ENCODE measurements at regions not wholly inside any gene's neighbourhood (a gene's known extent, or its start where the extent isn't known, plus 50 kb on each side); places are given as distances from the start of the nearest gene placed in this dataset.

DNA sequence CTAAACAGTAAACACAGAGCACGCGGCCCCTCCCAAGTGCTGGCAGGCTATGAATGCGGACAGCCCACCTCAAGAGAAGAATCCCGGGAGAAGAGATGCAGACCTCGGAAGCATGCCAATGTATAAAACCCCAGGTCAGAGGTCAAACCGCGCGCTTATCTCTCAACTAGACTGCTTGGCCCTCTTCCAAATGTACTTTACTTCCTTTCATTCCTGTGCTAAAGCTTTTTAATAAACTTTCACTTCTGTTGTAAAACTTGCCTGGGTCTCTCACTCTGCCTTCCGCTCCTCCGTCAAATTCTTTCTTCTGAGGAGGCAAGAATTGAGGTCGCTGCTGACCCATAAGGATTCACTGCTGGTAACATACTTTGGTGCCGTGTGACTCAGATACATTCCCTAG lies 216.0 kb downstream of the S1PR1 start:
- peak overlapping the region; percentile 55 for H3K27ac Mint-ChIP-seq
- no peak for TF ChIP-seq CTCF (IDR thresholded peaks at IDR 0.05; ENCODE audit: unreplicated experiment)

DNA sequence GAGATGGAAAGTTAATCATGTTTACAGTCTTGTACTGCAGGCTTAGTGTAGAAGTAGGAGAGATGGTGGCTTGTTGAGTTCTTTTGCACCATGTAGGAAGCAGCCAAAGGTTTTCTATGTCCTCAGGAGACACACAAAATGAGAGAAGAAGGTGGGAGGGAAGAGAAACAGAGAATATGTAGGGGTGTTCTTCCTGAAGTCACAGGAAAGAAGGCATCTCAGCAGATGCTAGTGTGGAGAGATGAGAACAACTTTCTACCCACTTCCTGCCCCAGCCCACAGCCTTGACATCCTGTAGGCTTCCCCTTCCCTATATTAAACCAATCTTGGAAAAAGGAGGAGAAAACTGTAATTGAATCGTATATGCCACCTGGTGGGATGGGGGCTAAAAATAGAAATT lies 217.0 kb downstream of the S1PR1 start:
- no peak for TF ChIP-seq CTCF (IDR thresholded peaks at IDR 0.05; ENCODE audit: unreplicated experiment)
- Mint-ChIP-seq H3K36me3 (peaks cover 3% of the 10 kb centered on the region), H3K27me3 (ENCODE audit: low read depth) (peaks cover 3% of the 10 kb centered on the region), H3K4me3 (no peak overlapping the region), H3K4me1 (peaks cover 3% of the 10 kb centered on the region), H3K27ac (no peak overlapping the region), H3K9me3 (peaks cover 24% of the 10 kb centered on the region)
- DNase-seq (ENCODE audit: low spot score in 2 of 2, unreplicated experiment in 2 of 2), result no peak

More for the DNA sequence above, 216.0 kb downstream of the S1PR1 start:
- H3K4me1 Mint-ChIP-seq, result peaks cover 3% of the 10 kb centered on the region
- no peak overlapping the region for H3K4me3 Mint-ChIP-seq
- peaks cover 2% of the 10 kb centered on the region for H3K27me3 Mint-ChIP-seq (ENCODE audit: low read depth)
- H3K36me3 Mint-ChIP-seq, result peaks cover 3% of the 10 kb centered on the region
- DNase-seq (ENCODE audit: low spot score in 2 of 2, unreplicated experiment in 2 of 2), result no peak
- H3K9me3 Mint-ChIP-seq, result peaks cover 24% of the 10 kb centered on the region

- H3K9me3 Mint-ChIP-seq, result peaks cover 24% of the 10 kb centered on the region
- H3K4me1 Mint-ChIP-seq, result peaks cover 3% of the 10 kb centered on the region
- TF ChIP-seq CTCF (IDR thresholded peaks at IDR 0.05; ENCODE audit: unreplicated experiment), result no peak
- no peak overlapping the region for H3K27ac Mint-ChIP-seq
- H3K4me3 Mint-ChIP-seq, result no peak overlapping the region
- DNase-seq (ENCODE audit: low spot score in 2 of 2, unreplicated experiment in 2 of 2), result no peak
- H3K27me3 Mint-ChIP-seq (ENCODE audit: low read depth), result peaks cover 3% of the 10 kb centered on the region
- peaks cover 3% of the 10 kb centered on the region for H3K36me3 Mint-ChIP-seq
Observed at GRCh38 chr1:101455166-101455565, 218.3 kb downstream of the S1PR1 start.

- no peak for TF ChIP-seq CTCF (IDR thresholded peaks at IDR 0.05; ENCODE audit: unreplicated experiment)
- peaks cover 10% of the 10 kb centered on the region for H3K9me3 Mint-ChIP-seq
- DNase-seq (ENCODE audit: low spot score in 2 of 2, unreplicated experiment in 2 of 2), result no peak
- peaks cover 3% of the 10 kb centered on the region for H3K4me1 Mint-ChIP-seq
- no peak overlapping the region for H3K4me3 Mint-ChIP-seq
- H3K27me3 Mint-ChIP-seq (ENCODE audit: low read depth), result peaks cover 3% of the 10 kb centered on the region
- H3K27ac Mint-ChIP-seq, result no peak overlapping the region
- H3K36me3 Mint-ChIP-seq, result no peaks in the 10 kb centered on the region
Observed at GRCh38 chr1:101460739-101461138, 223.9 kb downstream of the S1PR1 start.

- no peak overlapping the region for H3K4me3 Mint-ChIP-seq
- peaks cover 7% of the 10 kb centered on the region for H3K4me1 Mint-ChIP-seq
- H3K27me3 Mint-ChIP-seq (ENCODE audit: low read depth), result no peaks in the 10 kb centered on the region
- no peak for DNase-seq (ENCODE audit: low spot score in 2 of 2, unreplicated experiment in 2 of 2)
- no peaks in the 10 kb centered on the region for H3K36me3 Mint-ChIP-seq
- H3K27ac Mint-ChIP-seq, result no peak overlapping the region
- peaks cover 10% of the 10 kb centered on the region for H3K9me3 Mint-ChIP-seq
- TF ChIP-seq CTCF (IDR thresholded peaks at IDR 0.05; ENCODE audit: unreplicated experiment), result no peak
Observed at GRCh38 chr1:101463195-101463594, 226.4 kb downstream of the S1PR1 start.

DNA sequence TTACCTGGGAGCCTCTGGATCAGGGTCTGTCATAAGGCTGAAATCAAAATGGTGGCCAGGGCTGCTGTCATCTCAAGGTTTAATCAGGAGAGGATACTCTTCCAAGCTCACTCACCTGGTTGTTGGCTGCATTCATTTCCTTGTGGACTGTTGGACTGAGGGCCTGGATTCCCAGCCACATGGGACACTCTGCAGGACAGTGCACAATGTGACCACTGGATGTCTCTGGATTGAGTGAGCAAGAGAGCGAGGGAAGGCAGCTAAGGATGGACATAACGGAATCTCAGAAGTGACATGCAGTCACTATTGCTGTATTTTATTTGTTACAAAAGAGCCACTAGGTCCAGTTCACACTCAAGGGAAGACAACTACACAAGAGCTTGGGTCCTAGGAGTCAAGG lies 229.1 kb downstream of the S1PR1 start:
- peaks cover 2% of the 10 kb centered on the region for H3K36me3 Mint-ChIP-seq
- no peak for TF ChIP-seq CTCF (IDR thresholded peaks at IDR 0.05; ENCODE audit: unreplicated experiment)
- H3K27ac Mint-ChIP-seq, result no peak overlapping the region
- H3K27me3 Mint-ChIP-seq (ENCODE audit: low read depth), result no peaks in the 10 kb centered on the region
- peaks cover 5% of the 10 kb centered on the region for H3K4me1 Mint-ChIP-seq
- no peak overlapping the region for H3K4me3 Mint-ChIP-seq
- no peak for DNase-seq (ENCODE audit: low spot score in 2 of 2, unreplicated experiment in 2 of 2)
- peaks cover 24% of the 10 kb centered on the region for H3K9me3 Mint-ChIP-seq

Data from mesothelial cell of epicardium (in vitro differentiated cells).